Brain microvascular endothelial cell (primary cell): ENCODE measurements at regions not wholly inside any gene's neighbourhood (a gene's known extent, or its start where the extent isn't known, plus 50 kb on each side); places are given as distances from the start of the nearest gene placed in this dataset.
"Not testable (repeated sequence)": the region's sequence is repeated elsewhere in the genome, so short reads cannot be mapped to it uniquely, and the experiment has no call there.

Experiments
- DNase-seq: peaks from one replicate; pipeline ENCODE4 v3.0.0-alpha.2; 2020
- H3K27ac ChIP-seq: fragments of 250-450 bp; sonication (Bioruptor Pico); 2 replicates; pipeline ENCODE4 v1.5.1; 2020; ENCODE audit warnings: mild to moderate bottlenecking, moderate library complexity
- H3K27me3 ChIP-seq: fragments of 250-450 bp; sonication (Bioruptor Pico); replicated peaks from 2 replicates; pipeline ENCODE4 v1.5.1; 2020; ENCODE audit warnings: mild to moderate bottlenecking
- H3K36me3 ChIP-seq: fragments of 250-450 bp; sonication (Bioruptor Pico); replicated peaks from 2 replicates; pipeline ENCODE4 v1.5.1; 2020; ENCODE audit warnings: mild to moderate bottlenecking
- H3K4me3 ChIP-seq: 2 replicates; pipeline ENCODE4 v1.5.1; 2011; ENCODE audit warnings: low read depth, mild to moderate bottlenecking, control low read depth, low read length, moderate library complexity
- CTCF ChIP-seq: IDR thresholded peaks from 2 replicates; pipeline ENCODE4 v1.5.1; 2011; ENCODE audit warnings: low read depth, mild to moderate bottlenecking, moderate library complexity, low read length, control low read depth, inconsistent platforms; ENCODE audit errors: missing control alignments
- in situ Hi-C: cut with HindIII; loops from 2 replicates; pipeline ENCODE4 v1.10.0; 2017; ENCODE audit warnings: low sequenced_read_pairs, low pct_ligation_motif_present

- Histone ChIP-seq H3K27me3 (no peaks in the 10 kb centered on the region), H3K36me3 (no peaks in the 10 kb centered on the region), H3K27ac (no peak overlapping the region), H3K4me3 (no peak overlapping the region)
- DNase-seq = no peak
- in situ Hi-C loops = no loop called here
- TF ChIP-seq CTCF = no peak
Observed at GRCh38 chr15:45812200-45812599, 177.4 kb downstream of the SQOR start.

- DNase-seq, in situ Hi-C loops, H3K27me3 ChIP-seq, H3K4me3 ChIP-seq, H3K36me3 ChIP-seq, H3K27ac ChIP-seq: not testable (repeated sequence)
Observed at GRCh38 chr15:45817578-45817977, 182.7 kb downstream of the SQOR start.

GRCh38 chr15:45821390-45821789 lies 186.6 kb downstream of the SQOR start:
- DNase-seq = no peak
- in situ Hi-C loops = no loop called here

GRCh38 chr15:45822968-45823367 lies 188.1 kb downstream of the SQOR start:
- in situ Hi-C loops = not testable (repeated sequence)

More at GRCh38 chr15:45821390-45821789, 186.6 kb downstream of the SQOR start:
- H3K4me3 ChIP-seq = no peak overlapping the region
- no peak for TF ChIP-seq CTCF
- no peaks in the 10 kb centered on the region for H3K36me3 ChIP-seq
- H3K27ac ChIP-seq = no peak overlapping the region
- no peaks in the 10 kb centered on the region for H3K27me3 ChIP-seq

GRCh38 chr15:45827275-45827674 lies 192.4 kb downstream of the SQOR start:
- DNase-seq = no peak

More at GRCh38 chr15:45822968-45823367, 188.1 kb downstream of the SQOR start:
- not testable (repeated sequence) for H3K4me3 ChIP-seq, H3K27me3 ChIP-seq, H3K36me3 ChIP-seq, DNase-seq, H3K27ac ChIP-seq

GRCh38 chr15:45827766-45828165 lies 192.9 kb downstream of the SQOR start:
- DNase-seq = no peak
- no peak for TF ChIP-seq CTCF

More at GRCh38 chr15:45827275-45827674, 192.4 kb downstream of the SQOR start:
- Histone ChIP-seq H3K27ac (no peak overlapping the region), H3K4me3 (no peak overlapping the region), H3K27me3 (no peaks in the 10 kb centered on the region), H3K36me3 (no peaks in the 10 kb centered on the region)
- in situ Hi-C loops = no loop called here
- no peak for TF ChIP-seq CTCF

GRCh38 chr15:45829336-45830153 lies 194.7 kb downstream of the SQOR start:
- H3K27me3 ChIP-seq = no peaks in the 10 kb centered on the region
- H3K36me3 ChIP-seq = no peaks in the 10 kb centered on the region
- H3K27ac ChIP-seq = no peak overlapping the region
- in situ Hi-C loops = no loop called here
- DNase-seq = no peak
- H3K4me3 ChIP-seq = no peak overlapping the region
- TF ChIP-seq CTCF = no peak

More at GRCh38 chr15:45827766-45828165, 192.9 kb downstream of the SQOR start:
- Histone ChIP-seq H3K36me3 (no peaks in the 10 kb centered on the region), H3K4me3 (no peak overlapping the region), H3K27ac (no peak overlapping the region), H3K27me3 (no peaks in the 10 kb centered on the region)
- in situ Hi-C loops = no loop called here
